Limb (tissue), 2 donors: ENCODE measurements at regions not wholly inside any gene's neighbourhood (a gene's known extent, or its start where the extent isn't known, plus 50 kb on each side); places are given as distances from the start of the nearest gene placed in this dataset.
A peak's percentile ranks its signal among the peaks of the same experiment; 100 is the strongest.

Experiments
- DNase-seq, 2 donors: peaks; one replicate each; pipeline ENCODE4 v3.0.0-alpha.2; 2016; ENCODE audit errors: extremely low spot score in 2 of 2

GRCh38 chr7:153382641-153383101 is 623.1 kb downstream of the ACTR3B start:
- peak in 1 of 2 donors; percentile 65 for DNase-seq

GRCh38 chr7:153383781-153384180 is 624.2 kb downstream of the ACTR3B start:
- no peak for DNase-seq

DNA sequence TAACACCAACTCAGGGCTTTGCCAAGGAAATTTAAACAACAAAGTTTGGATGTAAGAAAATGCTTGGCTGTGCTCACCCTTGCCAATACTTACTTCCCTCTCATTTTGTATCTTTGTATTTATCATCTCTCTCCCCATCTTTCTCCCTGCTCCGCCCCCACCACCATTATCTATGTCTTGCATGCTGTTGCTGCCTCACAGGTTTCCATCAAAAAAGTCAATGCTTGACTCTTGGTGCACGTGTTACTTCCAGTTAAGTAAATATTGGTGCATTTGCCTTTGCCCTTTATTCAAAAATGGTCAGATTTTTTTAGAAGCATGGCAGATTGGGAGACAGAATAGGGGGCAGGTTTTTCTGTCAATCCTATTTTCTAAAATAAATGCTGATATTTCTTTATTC is 626.0 kb downstream of the ACTR3B start:
- DNase-seq = no peak

DNA sequence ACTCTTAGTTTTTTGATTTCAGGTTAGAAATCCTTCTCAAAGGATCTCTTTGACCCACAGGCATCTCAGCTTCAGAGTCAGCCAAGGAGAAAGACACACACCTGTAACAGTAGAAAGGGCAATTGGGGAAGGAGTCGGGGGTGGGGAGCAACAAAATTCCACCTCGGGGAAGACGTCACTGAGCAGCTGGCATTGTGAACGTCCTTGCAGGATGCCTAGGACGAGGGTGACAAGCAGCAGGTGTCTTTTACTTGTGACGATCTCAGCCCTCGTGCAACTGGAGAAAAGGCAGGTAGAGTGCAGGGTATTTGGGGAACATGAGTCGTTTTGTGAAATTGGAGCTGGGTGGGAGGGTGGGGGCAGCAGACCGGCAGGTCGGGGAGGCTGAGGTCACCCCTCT is 627.0 kb downstream of the ACTR3B start:
- no peak for DNase-seq

GRCh38 chr7:153388611-153389010 is 629.1 kb downstream of the ACTR3B start:
- DNase-seq = no peak

DNA sequence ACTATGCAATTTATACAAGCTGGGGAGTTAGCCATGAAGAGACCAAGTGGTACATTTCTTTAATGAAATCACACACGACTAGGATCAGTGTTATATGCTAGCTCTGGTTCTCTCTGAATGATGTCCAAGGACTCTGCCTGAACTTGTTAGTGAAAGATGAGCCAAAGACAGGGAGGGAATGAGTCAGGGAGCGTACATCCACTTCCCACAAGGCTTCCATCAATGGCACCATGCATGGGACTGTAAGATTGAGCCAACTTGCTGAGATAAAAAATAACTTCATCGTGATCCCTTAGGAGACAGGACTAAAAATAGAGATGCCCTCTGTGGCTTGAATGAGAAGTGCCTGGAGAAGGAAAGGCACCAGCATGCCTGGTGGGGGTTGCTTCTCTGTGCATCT is 629.7 kb downstream of the ACTR3B start:
- DNase-seq = no peak

DNA sequence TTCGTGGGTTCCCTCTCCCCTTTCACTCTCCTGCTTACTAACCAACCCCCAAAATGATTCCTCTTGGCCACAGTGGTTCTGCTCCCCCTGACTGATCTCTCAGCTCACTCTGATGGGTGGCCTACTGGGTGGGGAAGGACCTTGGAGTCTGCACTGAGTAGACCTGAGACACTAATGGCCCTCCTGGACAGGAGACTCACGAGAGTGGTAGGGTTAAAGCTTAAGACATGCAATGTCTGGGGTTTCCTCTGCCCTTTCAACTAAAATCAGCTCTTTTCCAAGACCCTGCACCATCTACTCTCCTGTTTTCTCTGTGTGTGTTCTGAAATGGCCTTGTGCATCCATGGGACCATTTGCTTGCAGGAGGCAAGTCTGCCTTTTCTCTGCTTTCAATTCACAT is 631.4 kb downstream of the ACTR3B start:
- DNase-seq = no peak

GRCh38 chr7:153392726-153393125 is 633.2 kb downstream of the ACTR3B start:
- DNase-seq = no peak

DNA sequence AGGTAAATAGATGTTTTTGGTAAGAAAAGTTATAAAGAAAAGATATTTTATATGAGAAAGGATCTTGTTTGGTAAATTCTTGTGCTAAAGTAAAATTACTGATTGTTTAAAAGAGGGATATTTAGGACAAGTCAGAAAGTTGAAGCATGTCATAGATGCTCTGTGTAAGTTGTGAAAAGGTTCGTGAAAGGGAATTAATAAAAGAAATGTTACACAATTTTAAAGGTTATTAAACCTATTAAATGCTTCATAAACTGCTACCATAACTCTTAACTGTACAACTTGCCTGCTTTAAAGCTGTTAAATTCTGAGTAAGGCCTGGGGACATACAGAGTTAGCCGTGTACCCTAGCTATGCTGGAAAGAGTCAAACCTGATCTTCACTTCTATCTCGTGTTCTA is 634.1 kb downstream of the ACTR3B start:
- no peak for DNase-seq

DNA sequence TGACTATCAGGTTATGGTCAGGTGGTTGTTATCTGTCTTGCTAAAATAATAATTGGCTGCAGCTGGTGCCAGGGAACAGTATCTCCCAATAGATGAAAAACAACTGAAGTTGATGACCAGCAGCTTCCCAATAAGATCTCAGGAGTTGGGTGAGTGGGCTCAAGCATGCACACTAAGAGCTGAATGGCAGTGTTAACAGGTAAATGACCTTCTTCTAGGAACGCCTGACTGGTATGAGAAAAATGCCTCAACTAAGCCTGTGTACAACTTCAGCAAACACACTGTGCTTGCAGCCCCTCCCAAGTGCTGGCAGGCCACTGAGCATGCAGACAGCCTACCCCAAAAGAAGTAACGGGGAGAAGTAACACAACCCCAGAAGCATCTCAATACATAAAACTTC is 636.9 kb downstream of the ACTR3B start:
- DNase-seq = no peak

DNA sequence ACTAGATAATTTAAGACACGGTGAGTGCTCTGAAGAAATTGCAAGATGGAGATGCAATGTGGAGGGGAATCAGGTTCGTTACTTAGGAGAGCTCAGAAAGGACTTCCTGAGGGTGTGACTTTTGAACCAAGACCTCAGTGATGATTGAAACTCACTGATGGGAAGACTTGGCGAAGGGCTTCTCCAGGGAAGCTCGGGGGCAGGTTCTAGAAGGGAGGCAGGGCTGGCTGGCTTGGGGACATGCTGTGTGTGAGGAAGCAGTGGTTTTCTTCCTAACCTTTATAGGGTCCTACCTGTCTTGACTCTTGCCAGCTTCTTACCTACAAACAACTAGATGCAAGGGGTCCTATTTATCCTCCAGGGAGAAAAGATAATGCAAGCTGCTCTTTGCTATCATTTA is 637.9 kb downstream of the ACTR3B start:
- DNase-seq = no peak

DNA sequence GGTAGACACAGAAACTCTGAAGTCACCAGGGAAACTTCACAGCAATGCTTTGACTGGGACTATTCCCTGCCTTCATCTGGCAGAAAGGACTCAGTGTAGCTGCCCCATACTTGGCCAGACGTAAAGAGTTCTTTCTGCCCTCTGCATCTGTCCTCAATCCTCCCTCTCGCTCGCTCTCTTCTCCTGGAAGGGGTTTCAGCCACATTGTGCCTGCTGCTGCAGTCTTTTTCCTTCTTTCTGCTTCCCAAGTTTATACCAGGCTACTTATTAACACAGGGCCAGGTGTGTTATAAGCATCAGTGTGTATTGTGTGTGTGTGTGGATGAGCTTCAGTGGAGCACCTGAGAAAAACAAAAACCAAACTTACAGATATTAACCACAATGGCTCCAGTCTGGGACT is 638.4 kb downstream of the ACTR3B start:
- no peak for DNase-seq

DNA sequence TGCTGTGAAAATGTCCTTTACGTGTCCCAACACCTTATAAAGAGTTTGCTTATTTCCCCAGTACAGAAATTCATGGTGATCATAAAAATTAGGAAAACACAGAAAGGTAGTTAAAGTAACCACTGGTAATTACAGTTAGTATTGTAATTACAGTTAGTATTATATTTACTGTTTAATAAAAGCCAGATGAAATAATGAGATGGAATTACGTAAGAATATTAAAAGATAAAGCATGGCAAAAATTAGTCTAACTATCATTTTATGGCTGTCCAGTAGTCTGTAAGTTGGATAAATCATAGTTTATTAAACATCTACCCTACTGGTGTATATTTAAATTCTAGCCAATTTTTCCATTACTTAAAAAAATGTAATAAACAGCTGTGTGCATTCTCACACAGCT is 638.8 kb downstream of the ACTR3B start:
- DNase-seq = no peak

DNA sequence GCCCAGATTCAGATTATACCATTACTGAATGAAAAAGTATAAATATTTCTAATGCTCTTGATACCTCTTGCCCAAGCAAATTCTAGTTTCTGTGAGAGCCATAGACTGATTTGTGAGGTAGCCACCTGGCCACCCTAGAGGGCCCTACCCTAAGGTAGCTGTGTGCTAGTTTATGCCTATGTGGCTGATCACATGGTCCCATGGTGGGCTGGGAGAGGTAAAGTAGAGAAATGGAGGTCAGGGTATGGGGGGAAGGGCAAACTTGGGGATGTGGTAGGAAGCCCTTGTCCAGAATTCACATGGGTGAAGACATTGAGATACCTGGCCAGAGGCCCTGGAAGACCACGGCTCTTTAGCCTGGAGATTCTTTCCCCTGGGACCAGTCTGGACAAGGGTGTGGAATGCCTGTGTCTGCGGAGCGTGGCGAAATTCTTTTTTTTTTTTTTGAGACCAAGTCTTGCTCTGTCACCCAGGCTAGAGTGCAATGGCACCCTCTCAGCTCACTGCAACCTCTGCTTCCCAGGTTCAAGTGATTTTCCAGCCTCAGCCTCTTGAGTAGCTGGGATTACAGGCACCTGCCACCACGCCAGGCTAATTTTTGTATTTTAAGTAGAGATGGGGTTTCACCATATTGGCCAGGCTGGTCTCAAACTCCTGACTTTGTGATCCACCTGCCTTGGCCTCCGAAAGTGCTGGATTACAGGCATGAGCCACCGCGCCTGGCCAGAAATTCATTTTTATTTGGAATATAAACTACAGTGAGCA is 639.4 kb downstream of the ACTR3B start:
- no peak for DNase-seq

DNA sequence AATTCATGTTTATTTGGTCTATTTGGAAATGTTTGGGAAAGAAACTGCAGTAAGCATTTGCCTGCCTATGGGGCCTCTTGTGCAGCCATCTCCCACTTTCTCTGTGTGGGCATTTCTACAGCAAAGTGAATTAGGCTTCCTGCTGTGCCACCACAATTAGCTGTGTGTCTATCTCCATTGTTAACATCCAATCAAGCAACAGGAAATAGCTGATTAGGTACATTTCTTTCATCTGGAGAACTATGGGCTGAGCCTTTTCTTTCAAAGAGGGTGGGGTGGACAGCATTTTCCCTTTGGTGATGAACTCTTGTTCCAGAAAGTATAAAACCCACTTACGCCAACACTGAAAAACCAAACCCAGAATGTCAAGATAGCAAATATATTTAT is 640.0 kb downstream of the ACTR3B start:
- no peak for DNase-seq

DNA sequence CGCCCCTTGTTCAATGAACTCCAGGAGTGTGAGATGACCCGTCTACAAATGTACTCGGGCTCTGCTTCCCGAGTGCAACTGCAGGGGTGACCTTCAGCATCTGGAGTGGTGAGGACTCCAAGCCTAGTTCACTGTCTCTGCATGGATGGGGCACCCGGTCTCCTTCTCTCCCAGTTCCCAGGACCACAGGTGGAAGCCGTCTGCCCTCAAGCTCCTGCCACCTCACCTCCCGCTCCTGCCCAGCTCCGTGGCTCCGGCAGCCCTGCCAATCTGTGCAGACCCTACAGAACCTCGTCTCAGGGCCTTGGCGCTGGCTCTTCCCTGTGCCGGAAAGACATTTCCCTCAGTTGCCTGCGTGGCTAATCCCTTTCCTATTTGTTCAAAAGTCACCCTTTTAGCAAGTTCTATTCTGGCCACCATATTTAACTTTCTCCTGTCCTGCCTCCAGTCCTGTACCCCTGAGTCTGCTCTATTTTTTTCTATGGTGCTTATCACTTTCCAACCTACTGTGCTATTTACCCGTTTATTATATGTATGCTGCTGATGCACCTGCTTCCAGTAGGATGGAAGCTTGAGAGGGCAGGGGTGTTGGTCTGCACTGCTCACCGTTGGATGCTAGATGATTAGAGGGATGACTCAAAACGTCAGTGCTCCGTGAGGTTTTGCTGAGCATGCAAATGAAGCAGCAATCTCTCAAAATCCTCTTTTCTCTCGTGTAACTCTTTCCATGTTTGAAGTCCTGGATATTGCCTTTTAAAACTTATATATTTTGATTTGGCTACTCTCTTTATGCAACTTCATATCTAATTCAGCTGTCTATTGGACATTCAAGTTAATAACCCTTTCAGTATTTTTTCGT is 641.4 kb downstream of the ACTR3B start:
- no peak for DNase-seq

- DNase-seq = no peak
Observed at GRCh38 chr7:153401795-153402720, 642.5 kb downstream of the ACTR3B start.

- no peak for DNase-seq
Observed at GRCh38 chr7:153402721-153403541, 643.4 kb downstream of the ACTR3B start.

DNA sequence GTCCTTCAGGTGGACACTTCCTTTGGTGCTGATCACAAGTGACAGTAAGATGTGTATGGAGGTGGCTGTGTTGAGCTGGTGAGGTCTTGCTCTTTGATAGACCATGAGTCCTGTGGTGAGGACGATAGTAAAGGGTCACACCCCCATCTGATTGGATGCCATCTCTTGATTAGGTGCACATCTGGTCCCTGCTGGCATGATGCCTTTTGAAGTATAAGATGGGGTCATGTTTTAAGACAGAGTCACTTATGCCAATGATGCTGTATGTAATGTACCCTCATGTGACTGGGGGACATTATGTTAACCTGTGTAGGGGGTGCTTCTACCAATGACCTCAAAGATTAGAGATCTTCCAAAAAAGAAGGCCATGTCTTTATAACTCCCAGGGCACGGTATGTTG is 644.6 kb downstream of the ACTR3B start:
- DNase-seq = no peak

DNA sequence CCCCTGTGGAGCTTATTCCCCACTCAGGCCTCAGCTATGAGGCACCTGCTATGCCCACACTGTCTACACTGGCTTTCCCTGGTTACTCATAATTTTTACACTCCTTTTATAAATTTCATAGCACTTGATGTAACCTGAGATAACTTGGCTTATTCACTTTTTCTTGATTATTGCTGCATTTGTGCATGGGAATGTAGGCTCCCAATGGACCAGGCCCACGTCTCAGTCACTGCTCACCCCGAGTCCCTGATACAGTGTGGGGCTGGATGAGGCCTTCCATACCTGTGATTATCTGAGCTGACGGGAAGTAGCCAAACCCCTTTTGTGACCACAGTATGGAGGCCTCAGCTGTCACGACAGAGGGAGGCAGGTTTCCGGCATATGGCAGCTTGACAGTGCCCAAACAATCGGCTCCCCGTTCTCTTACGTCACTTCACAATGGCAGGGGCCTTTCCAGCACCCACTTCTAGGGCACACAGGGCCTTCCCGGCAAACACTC is 645.3 kb downstream of the ACTR3B start:
- DNase-seq = no peak
